ENCODE measurements at regions not wholly inside any gene's neighbourhood (a gene's known extent, or its start where the extent isn't known, plus 50 kb on each side); places are given as distances from the start of the nearest gene placed in this dataset.

GRCh38 chr11:15655552-15655951 lies 540.8 kb downstream of the INSC start (continued):
- TF ChIP-seq ZBTB40 (IDR thresholded peaks at IDR 0.05) (no peak), ZBTB40 (CRISPR knock-in tag; IDR thresholded peaks at IDR 0.05) (no peak), POLR3G (IDR thresholded peaks at IDR 0.05; ENCODE audit: extremely low read depth, insufficient read length, insufficient replicate concordance) (no peak), ZNF24 (IDR thresholded peaks at IDR 0.05) (no peak), NR3C1 (CRISPR knock-in tag; IDR thresholded peaks at IDR 0.05) (no peak), PKNOX1 (IDR thresholded peaks at IDR 0.05) (no peak), CBFA2T2 (conservative IDR thresholded peaks at IDR 0.05) (peak; percentile 24; the same call in 1 of the 2 replicates), ATF2 (CRISPR knock-in tag; IDR thresholded peaks at IDR 0.05) (no peak), TEAD4 (IDR thresholded peaks at IDR 0.05; ENCODE audit: low read length) (no peak; the same call in 1 of the 2 replicates), TEAD4 (CRISPR knock-in tag; IDR thresholded peaks at IDR 0.05; ENCODE audit: borderline replicate concordance) (no peak), GABPB1 (CRISPR knock-in tag; IDR thresholded peaks at IDR 0.05) (no peak), ELF1 (tag; IDR thresholded peaks at IDR 0.05) (peak; percentile 46; the same call in 1 of the 2 replicates), TRIM25 (IDR thresholded peaks at IDR 0.05; ENCODE audit: borderline replicate concordance) (no peak), ZNF224 (CRISPR knock-in tag; IDR thresholded peaks at IDR 0.05) (no peak), ARID1B (IDR thresholded peaks at IDR 0.05) (peak; percentile 55), HES1 (IDR thresholded peaks at IDR 0.05; ENCODE audit: low read depth) (no peak)
